Astrocyte (in vitro differentiated cells and primary cell): ENCODE measurements at regions not wholly inside any gene's neighbourhood (a gene's known extent, or its start where the extent isn't known, plus 50 kb on each side); places are given as distances from the start of the nearest gene placed in this dataset.
"Not testable (repeated sequence)": the region's sequence is repeated elsewhere in the genome, so short reads cannot be mapped to it uniquely, and the experiment has no call there.

Source experiments
- DNase-seq: peaks from one replicate; pipeline ENCODE4 v3.0.0-alpha.2; 2010; ENCODE audit warnings: low read depth
- FAIRE-seq: peaks from 2 replicates; lab custom pipeline; 2011; peaks lifted over from hg19 to GRCh38; lab: Jason Lieb, UNC
- H2AFZ ChIP-seq: 2 replicates; pipeline ENCODE4 v1.6.0; 2012; ENCODE audit warnings: low read depth, low read length, inconsistent platforms
- H3K27ac ChIP-seq: 2 replicates; pipeline ENCODE4 v1.5.1; 2011; ENCODE audit warnings: low read depth, low read length, inconsistent platforms
- H3K27me3 ChIP-seq: 2 replicates; pipeline ENCODE4 v1.6.0; 2011; ENCODE audit warnings: low read length, inconsistent platforms; ENCODE audit not compliant: insufficient read depth
- H3K36me3 ChIP-seq: 2 replicates; pipeline ENCODE4 v1.5.1; 2011; ENCODE audit warnings: low read length, inconsistent platforms; ENCODE audit not compliant: insufficient read depth
- H3K4me1 ChIP-seq: 2 replicates; pipeline ENCODE4 v1.5.1; 2011; ENCODE audit warnings: low read length, inconsistent platforms; ENCODE audit not compliant: insufficient read depth
- H3K4me2 ChIP-seq: 2 replicates; pipeline ENCODE4 v1.6.0; 2012; ENCODE audit warnings: low read length, inconsistent platforms
- H3K4me3 ChIP-seq: 2 replicates; pipeline ENCODE4 v1.5.1; 2011; ENCODE audit warnings: low read depth, mild to moderate bottlenecking, low read length, inconsistent platforms; ENCODE audit not compliant: insufficient read depth
- H3K79me2 ChIP-seq: 2 replicates; pipeline ENCODE4 v1.6.0; 2012; ENCODE audit warnings: mild to moderate bottlenecking, low read length, inconsistent platforms; ENCODE audit not compliant: insufficient read depth
- H3K9ac ChIP-seq: 2 replicates; pipeline ENCODE4 v1.6.0; 2012; ENCODE audit warnings: mild to moderate bottlenecking, low read length, inconsistent platforms
- H3K9me3 ChIP-seq: 2 replicates; pipeline ENCODE4 v1.5.1; 2012; ENCODE audit warnings: low read depth, mild to moderate bottlenecking, low read length, inconsistent platforms; ENCODE audit not compliant: insufficient read depth
- H4K20me1 ChIP-seq: 2 replicates; pipeline ENCODE4 v1.6.0; 2012; ENCODE audit warnings: low read length, inconsistent platforms; ENCODE audit not compliant: insufficient read depth
- H3K27ac Mint-ChIP-seq: one replicate; pipeline ENCODE4 v1.8.0; 2021; ENCODE audit warnings: mild to moderate bottlenecking, mixed read lengths; ENCODE audit not compliant: unreplicated experiment
- H3K27me3 Mint-ChIP-seq: one replicate; pipeline ENCODE4 v1.8.0; 2021; ENCODE audit warnings: low read depth, mixed read lengths; ENCODE audit not compliant: unreplicated experiment
- H3K36me3 Mint-ChIP-seq: one replicate; pipeline ENCODE4 v1.8.0; 2021; ENCODE audit warnings: low read depth, mixed read lengths; ENCODE audit not compliant: unreplicated experiment
- H3K4me1 Mint-ChIP-seq: one replicate; pipeline ENCODE4 v1.8.0; 2021; ENCODE audit warnings: low read depth, mixed read lengths; ENCODE audit not compliant: unreplicated experiment
- H3K4me3 Mint-ChIP-seq: one replicate; pipeline ENCODE4 v1.8.0; 2021; ENCODE audit warnings: mild to moderate bottlenecking, moderate library complexity, mixed read lengths; ENCODE audit not compliant: unreplicated experiment
- H3K9me3 Mint-ChIP-seq: one replicate; pipeline ENCODE4 v1.8.0; 2021; ENCODE audit warnings: mild to moderate bottlenecking, mixed read lengths; ENCODE audit not compliant: unreplicated experiment
- EZH2 ChIP-seq: IDR thresholded peaks from 2 replicates; pipeline ENCODE4 v1.6.1; 2012; ENCODE audit warnings: mild to moderate bottlenecking, low read length, inconsistent platforms; ENCODE audit not compliant: insufficient read depth
- TF ChIP-seq, protein P1 (sequence below): IDR thresholded peaks from 2 replicates; pipeline ENCODE4 v1.5.1; 2011; ENCODE audit warnings: low read depth, mild to moderate bottlenecking, inconsistent platforms, low read length, moderate library complexity; ENCODE audit not compliant: insufficient read depth

DNA sequence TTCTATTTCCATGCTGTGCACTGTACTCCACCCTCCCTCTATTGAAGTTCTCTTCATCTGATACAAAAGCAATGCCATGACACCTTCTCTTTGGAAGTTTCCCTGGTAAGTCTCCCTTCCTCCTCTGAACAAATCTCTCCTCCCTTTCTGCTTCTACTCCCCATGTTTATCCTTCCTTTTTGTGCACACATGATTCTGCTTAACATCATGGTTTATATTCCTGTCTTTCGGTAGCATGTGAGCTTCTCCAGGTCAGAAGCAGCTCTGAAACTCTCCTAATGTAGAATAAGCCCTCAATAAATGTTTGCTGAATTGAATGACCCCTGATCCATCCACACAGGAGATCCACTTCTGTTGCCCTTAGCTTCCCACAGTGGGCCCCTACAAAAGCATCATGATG, 328.6 kb downstream of the PLPP3 start:
- Histone ChIP-seq H3K9me3 (no peaks in the 10 kb centered on the region), H3K9ac (no peak overlapping the region), H3K4me3 (no peak overlapping the region), H3K79me2 (no peaks in the 10 kb centered on the region), H3K27ac (no peak overlapping the region), H3K4me1 (no peaks in the 10 kb centered on the region), H3K36me3 (no peaks in the 10 kb centered on the region), H3K27me3 (no peaks in the 10 kb centered on the region), H2AFZ (no peak overlapping the region), H4K20me1 (no peaks in the 10 kb centered on the region), H3K4me2 (no peak overlapping the region)
- no peak for DNase-seq
- no peak for FAIRE-seq
- no peak for TF ChIP-seq EZH2
- TF ChIP-seq, protein P1, sequence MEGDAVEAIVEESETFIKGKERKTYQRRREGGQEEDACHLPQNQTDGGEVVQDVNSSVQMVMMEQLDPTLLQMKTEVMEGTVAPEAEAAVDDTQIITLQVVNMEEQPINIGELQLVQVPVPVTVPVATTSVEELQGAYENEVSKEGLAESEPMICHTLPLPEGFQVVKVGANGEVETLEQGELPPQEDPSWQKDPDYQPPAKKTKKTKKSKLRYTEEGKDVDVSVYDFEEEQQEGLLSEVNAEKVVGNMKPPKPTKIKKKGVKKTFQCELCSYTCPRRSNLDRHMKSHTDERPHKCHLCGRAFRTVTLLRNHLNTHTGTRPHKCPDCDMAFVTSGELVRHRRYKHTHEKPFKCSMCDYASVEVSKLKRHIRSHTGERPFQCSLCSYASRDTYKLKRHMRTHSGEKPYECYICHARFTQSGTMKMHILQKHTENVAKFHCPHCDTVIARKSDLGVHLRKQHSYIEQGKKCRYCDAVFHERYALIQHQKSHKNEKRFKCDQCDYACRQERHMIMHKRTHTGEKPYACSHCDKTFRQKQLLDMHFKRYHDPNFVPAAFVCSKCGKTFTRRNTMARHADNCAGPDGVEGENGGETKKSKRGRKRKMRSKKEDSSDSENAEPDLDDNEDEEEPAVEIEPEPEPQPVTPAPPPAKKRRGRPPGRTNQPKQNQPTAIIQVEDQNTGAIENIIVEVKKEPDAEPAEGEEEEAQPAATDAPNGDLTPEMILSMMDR: no peak
- no peaks in the 10 kb centered on the region for H3K9me3 Mint-ChIP-seq
- H3K4me1 Mint-ChIP-seq: no peaks in the 10 kb centered on the region
- H3K36me3 Mint-ChIP-seq: no peaks in the 10 kb centered on the region
- H3K4me3 Mint-ChIP-seq: no peak overlapping the region
- H3K27me3 Mint-ChIP-seq: peaks cover 9% of the 10 kb centered on the region
- no peak overlapping the region for H3K27ac Mint-ChIP-seq

GRCh38 chr1:56249234-56249633, 330.1 kb downstream of the PLPP3 start:
- Histone ChIP-seq H3K4me2 (no peak overlapping the region), H2AFZ (no peak overlapping the region), H3K9ac (no peak overlapping the region), H3K4me1 (no peaks in the 10 kb centered on the region), H3K27ac (no peak overlapping the region), H3K36me3 (no peaks in the 10 kb centered on the region), H3K27me3 (no peaks in the 10 kb centered on the region), H3K79me2 (no peaks in the 10 kb centered on the region), H3K4me3 (no peak overlapping the region), H3K9me3 (no peaks in the 10 kb centered on the region), H4K20me1 (no peaks in the 10 kb centered on the region)
- Mint-ChIP-seq H3K36me3 (no peaks in the 10 kb centered on the region), H3K27me3 (no peaks in the 10 kb centered on the region), H3K4me1 (no peaks in the 10 kb centered on the region), H3K4me3 (no peak overlapping the region), H3K27ac (no peak overlapping the region), H3K9me3 (no peaks in the 10 kb centered on the region)
- DNase-seq (no peak), FAIRE-seq (no peak)
- no peak for TF ChIP-seq EZH2
- TF ChIP-seq, protein P1: no peak

- no peaks in the 10 kb centered on the region for H3K4me1 ChIP-seq
- H2AFZ ChIP-seq: no peak overlapping the region
Observed at GRCh38 chr1:56248138-56248537, 331.2 kb downstream of the PLPP3 start.

GRCh38 chr1:56246726-56247125, 332.6 kb downstream of the PLPP3 start:
- not testable (repeated sequence) for H3K4me3 ChIP-seq, H3K36me3 ChIP-seq, H4K20me1 ChIP-seq, H3K79me2 ChIP-seq, H3K9ac ChIP-seq, H3K4me3 Mint-ChIP-seq, H3K4me1 Mint-ChIP-seq, H3K36me3 Mint-ChIP-seq, H3K9me3 Mint-ChIP-seq, H3K27ac ChIP-seq, H3K27me3 ChIP-seq, DNase-seq, H3K4me2 ChIP-seq, H3K4me1 ChIP-seq, H3K9me3 ChIP-seq, H2AFZ ChIP-seq, H3K27me3 Mint-ChIP-seq, H3K27ac Mint-ChIP-seq
- peak; percentile 96 for FAIRE-seq

More at GRCh38 chr1:56248138-56248537, 331.2 kb downstream of the PLPP3 start:
- Mint-ChIP-seq H3K4me3 (no peak overlapping the region), H3K36me3 (no peaks in the 10 kb centered on the region), H3K9me3 (no peaks in the 10 kb centered on the region), H3K27me3 (no peaks in the 10 kb centered on the region), H3K4me1 (no peaks in the 10 kb centered on the region), H3K27ac (no peak overlapping the region)
- Histone ChIP-seq H3K4me3 (no peak overlapping the region), H3K36me3 (no peaks in the 10 kb centered on the region), H3K9ac (no peak overlapping the region), H3K27ac (no peak overlapping the region), H3K27me3 (no peaks in the 10 kb centered on the region), H3K4me2 (no peak overlapping the region), H3K9me3 (no peaks in the 10 kb centered on the region), H4K20me1 (no peaks in the 10 kb centered on the region), H3K79me2 (no peaks in the 10 kb centered on the region)
- no peak for DNase-seq
- no peak for FAIRE-seq
- TF ChIP-seq EZH2: no peak
- TF ChIP-seq, protein P1: no peak
